ENCODE measurements at regions not wholly inside any gene's neighbourhood (a gene's known extent, or its start where the extent isn't known, plus 50 kb on each side); places are given as distances from the start of the nearest gene placed in this dataset.
A peak's percentile ranks its signal among the peaks of the same experiment; 100 is the strongest.

GRCh38 chr6:91501930-91502329 lies 915.1 kb upstream of the MAP3K7 start:
- DNase-seq: no peak

- DNase-seq: no peak
Measured at GRCh38 chr6:91500689-91501303, 913.9 kb upstream of the MAP3K7 start.

- no peak for DNase-seq
Measured at GRCh38 chr6:91498576-91498975, 911.7 kb upstream of the MAP3K7 start.

GRCh38 chr6:91497770-91498169 lies 910.9 kb upstream of the MAP3K7 start:
- no peak for DNase-seq

- peak; percentile 11 for DNase-seq
Measured at GRCh38 chr6:91490671-91491301, 903.9 kb upstream of the MAP3K7 start.

- no peak for DNase-seq
Measured at GRCh38 chr6:91487696-91488392, 901.0 kb upstream of the MAP3K7 start.

GRCh38 chr6:91486200-91486599 lies 899.3 kb upstream of the MAP3K7 start:
- no peak for DNase-seq

GRCh38 chr6:91485047-91485446 lies 898.2 kb upstream of the MAP3K7 start:
- no peak for DNase-seq

GRCh38 chr6:91483415-91484105 lies 896.7 kb upstream of the MAP3K7 start:
- no peak for DNase-seq

GRCh38 chr6:91482498-91482897 lies 895.6 kb upstream of the MAP3K7 start:
- DNase-seq: peak; percentile 0

GRCh38 chr6:91480402-91480801 lies 893.5 kb upstream of the MAP3K7 start:
- DNase-seq: no peak

- DNase-seq: no peak
Measured at GRCh38 chr6:91477688-91478087, 890.8 kb upstream of the MAP3K7 start.

- DNase-seq: peak; percentile 20
Measured at GRCh38 chr6:91476000-91476399, 889.1 kb upstream of the MAP3K7 start.

GRCh38 chr6:91465393-91465792 lies 878.5 kb upstream of the MAP3K7 start:
- no peak for DNase-seq

- DNase-seq: no peak
Measured at GRCh38 chr6:91464718-91465117, 877.8 kb upstream of the MAP3K7 start.

GRCh38 chr6:91464201-91464600 lies 877.3 kb upstream of the MAP3K7 start:
- DNase-seq: no peak

GRCh38 chr6:91462241-91462640 lies 875.4 kb upstream of the MAP3K7 start:
- DNase-seq: peak; percentile 17

GRCh38 chr6:91453224-91453878 lies 866.5 kb upstream of the MAP3K7 start:
- no peak for DNase-seq

- DNase-seq: no peak
Measured at GRCh38 chr6:91449539-91449938, 862.7 kb upstream of the MAP3K7 start.

- no peak for DNase-seq
Measured at GRCh38 chr6:91447530-91448254, 860.8 kb upstream of the MAP3K7 start.

- no peak for DNase-seq
Measured at GRCh38 chr6:91447081-91447480, 860.2 kb upstream of the MAP3K7 start.

GRCh38 chr6:91443405-91443804 lies 856.5 kb upstream of the MAP3K7 start:
- no peak for DNase-seq

Data from fibroblast of skin of back (primary cell).